ENCODE measurements at regions not wholly inside any gene's neighbourhood (a gene's known extent, or its start where the extent isn't known, plus 50 kb on each side); places are given as distances from the start of the nearest gene placed in this dataset.

DNA sequence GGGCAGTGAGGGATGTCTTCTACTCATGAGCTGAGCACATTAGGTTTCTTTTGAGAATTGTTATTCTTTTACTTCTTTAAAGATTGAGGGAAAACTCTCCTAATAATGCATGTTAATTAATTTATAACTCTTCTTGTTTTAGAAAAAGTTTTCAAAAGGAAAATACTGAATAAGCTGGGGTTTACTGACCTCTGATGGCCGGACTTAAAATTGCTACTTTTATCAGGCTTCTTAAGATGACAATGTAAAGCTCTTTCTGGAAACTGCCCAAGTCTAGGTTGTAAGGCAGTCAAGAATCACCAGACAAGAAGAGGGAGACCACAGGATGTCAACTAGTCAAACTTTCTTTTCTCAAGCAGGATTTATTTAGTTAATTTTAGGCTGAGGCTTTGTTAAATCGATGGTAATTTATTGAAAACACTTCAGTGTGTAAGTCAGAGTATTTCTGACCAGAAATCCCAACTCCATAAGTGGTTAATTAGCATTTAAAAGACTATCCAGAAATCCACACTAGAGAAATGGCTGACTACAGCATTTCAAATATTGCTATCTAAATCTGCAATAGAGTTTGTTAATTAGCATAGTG is 82.1 kb downstream of the AVPR1A start:
- TF ChIP-seq ZBED1 (IDR thresholded peaks at IDR 0.05; ENCODE audit: borderline replicate concordance) = no peak
- TF ChIP-seq HCFC1 (IDR thresholded peaks at IDR 0.05; ENCODE audit: low read length) = no peak
- TF ChIP-seq MYB (IDR thresholded peaks at IDR 0.05; ENCODE audit: borderline replicate concordance, low read depth, low read length) = no peak
- TF ChIP-seq ZZZ3 (IDR thresholded peaks at IDR 0.05; ENCODE audit: control insufficient read depth, insufficient read length, low read depth) = no peak
- no peak for TF ChIP-seq ASH2L (IDR thresholded peaks at IDR 0.05; ENCODE audit: borderline replicate concordance, low read depth)
- no peak for TF ChIP-seq JUNB (IDR thresholded peaks at IDR 0.05)
- TF ChIP-seq RAD21 (IDR thresholded peaks at IDR 0.05; ENCODE audit: insufficient read depth, low read depth, low read length) = peak; percentile 59; the same call in 1 of the 2 replicates
- TF ChIP-seq SRF (IDR thresholded peaks at IDR 0.05; ENCODE audit: low read depth in 2 of 2, low read length in 2 of 2) = no peak
- no peak for TF ChIP-seq ZNF274 (IDR thresholded peaks at IDR 0.05; ENCODE audit: insufficient read depth, insufficient read length)
- no peak for TF ChIP-seq CBFB (IDR thresholded peaks at IDR 0.05; ENCODE audit: low read depth)
- TF ChIP-seq CEBPB (IDR thresholded peaks at IDR 0.05; ENCODE audit: borderline replicate concordance in 1 of 2, low read depth in 2 of 2, low read length in 2 of 2) = no peak
